K562 (cell line): ENCODE measurements at regions not wholly inside any gene's neighbourhood (a gene's known extent, or its start where the extent isn't known, plus 50 kb on each side); places are given as distances from the start of the nearest gene placed in this dataset.

Source experiments
- ATAC-seq: fragments of 200-7000 bp; cut with Tn5 transposase; 3 replicates; pipeline ENCODE4 v1.9.1; 2020; ENCODE audit warnings: moderate library complexity
- BruUV-seq: library from RNA; stranded (reverse); fragments of 400-500 nt; replicated peaks from 2 replicates; lab custom pipeline; 2021; lab: Mats Ljungman, UMichigan
- CTCF ChIA-PET: fragments of 300-600 bp; formaldehyde crosslinking; extraction: SDS; loops from one replicate; lab custom pipeline; 2021; ENCODE audit warnings: low intra/inter-chr PET ratio; lab: Yijun Ruan, JAX
- POLR2A ChIA-PET: fragments of 300-600, 350-650 bp; sonication (Branson Sonifier 250); formaldehyde crosslinking; extraction: SDS; loops from one replicate; lab custom pipeline; 2021; ENCODE audit warnings: antibody characterized with exemption, inconsistent platforms; lab: Yijun Ruan, JAX
- DNase-seq, 4 experiments: peaks; one replicate each; pipeline versions ENCODE4 v3.0.0 to v3.0.0-alpha.2; 2011 to 2018; ENCODE audit warnings: low spot score in 3 of 4, mixed read lengths in 3 of 4; ENCODE audit errors: extremely low read depth in 1 of 4
- FAIRE-seq: peaks from 2 replicates; lab custom pipeline; 2011; peaks lifted over from hg19 to GRCh38; lab: Jason Lieb, UNC
- H2AFZ ChIP-seq: 2 replicates; pipeline ENCODE4 v1.6.0; 2011; ENCODE audit warnings: low read depth, low read length, control low read depth, inconsistent platforms
- H3K27ac ChIP-seq: fragments of 200-600 bp; 3 replicates; pipeline ENCODE4 v1.8.0; 2011; ENCODE audit warnings: low read depth, mild to moderate bottlenecking, control low read depth, inconsistent platforms, low read length, moderate library complexity, mixed read lengths; ENCODE audit errors: extremely low read depth
- H3K27me3 ChIP-seq, 2 experiments: fragments of 300-600 bp in 1 of 2; 2 replicates in 1 of 2; 3 replicates in 1 of 2; pipeline versions ENCODE4 v1.6.0 to v1.8.0; 2011; ENCODE audit warnings: inconsistent platforms in 2 of 2, low read length in 2 of 2, mild to moderate bottlenecking in 1 of 2, mixed read lengths in 1 of 2, moderate library complexity in 1 of 2; ENCODE audit not compliant: control insufficient read depth in 2 of 2, insufficient read depth in 2 of 2
- H3K36me3 ChIP-seq: fragments of 300-600 bp; 3 replicates; pipeline ENCODE4 v1.8.0; 2011; ENCODE audit warnings: mild to moderate bottlenecking, low read length, inconsistent platforms; ENCODE audit not compliant: control insufficient read depth, insufficient read depth
- H3K4me1 ChIP-seq, 2 experiments: fragments of 200-600 bp in 1 of 2; replicated peaks in 1 of 2; 2 replicates in 1 of 2; 3 replicates in 1 of 2; pipeline versions ENCODE4 v1.5.1 to v1.8.0; 2011; ENCODE audit warnings: inconsistent platforms in 2 of 2, low read length in 2 of 2, mild to moderate bottlenecking in 1 of 2, mixed read lengths in 1 of 2, moderate library complexity in 1 of 2; ENCODE audit not compliant: control insufficient read depth in 2 of 2, insufficient read depth in 2 of 2
- H3K4me2 ChIP-seq: 2 replicates; pipeline ENCODE4 v1.6.1; 2011; ENCODE audit warnings: low read length, control low read depth, inconsistent platforms, mixed read lengths; ENCODE audit not compliant: insufficient read depth
- H3K4me3 ChIP-seq: fragments of 200-600 bp; sonication (generic), shearing (Covaris generic); 2 replicates; pipeline ENCODE4 v1.5.1; 2016; ENCODE audit warnings: control low read depth, inconsistent platforms
- H3K79me2 ChIP-seq: fragments of 200-600 bp; 3 replicates; pipeline ENCODE4 v1.8.0; 2011; ENCODE audit warnings: low read length, inconsistent platforms; ENCODE audit not compliant: control insufficient read depth, insufficient read depth
- H3K9ac ChIP-seq, 2 experiments: 2 replicates each; pipeline versions ENCODE4 v1.6.0 to v1.6.1; 2011; ENCODE audit warnings: low read depth in 2 of 2, low read length in 2 of 2, control low read depth in 1 of 2, inconsistent platforms in 1 of 2, mild to moderate bottlenecking in 1 of 2, mixed read lengths in 1 of 2; ENCODE audit not compliant: insufficient read depth in 1 of 2
- H3K9me1 ChIP-seq: one replicate; pipeline ENCODE4 v1.6.0; 2011; ENCODE audit warnings: inconsistent platforms, mild to moderate bottlenecking, low read length, moderate library complexity; ENCODE audit not compliant: control insufficient read depth, insufficient read depth
- H3K9me3 ChIP-seq: replicated peaks from 2 replicates; pipeline ENCODE4 v1.5.1; 2011; ENCODE audit warnings: low read depth, low read length, inconsistent platforms; ENCODE audit not compliant: control insufficient read depth, insufficient read depth
- H4K20me1 ChIP-seq: replicated peaks from 2 replicates; pipeline ENCODE4 v1.6.1; 2011; ENCODE audit warnings: low read length, inconsistent platforms, mixed read lengths; ENCODE audit not compliant: control insufficient read depth, insufficient read depth
- ARID3B ChIP-seq: fragments of 250-450 bp; sonication (Bioruptor Pico); IDR thresholded peaks from 2 replicates; pipeline ENCODE4 v1.4.0; 2020; ENCODE audit warnings: borderline replicate concordance
- FIP1L1 ChIP-seq: fragments of 200-400 bp; formaldehyde crosslinking; IDR thresholded peaks from 2 replicates; pipeline ENCODE4 v1.6.1; 2018; ENCODE audit warnings: mild to moderate bottlenecking, low read depth, low read length; ENCODE audit not compliant: poor library complexity, severe bottlenecking
- FOXJ3 ChIP-seq: sonication (generic); formaldehyde crosslinking; IDR thresholded peaks from 2 replicates; pipeline ENCODE4 v1.4.0; 2020; ENCODE audit warnings: mild to moderate bottlenecking, missing genetic modification reagents
- RREB1 ChIP-seq: fragments of 250-450 bp; sonication (Bioruptor Pico); IDR thresholded peaks from 2 replicates; pipeline ENCODE4 v1.4.0; 2020
- STAT5B ChIP-seq: fragments of 250-450 bp; sonication (Bioruptor Pico); IDR thresholded peaks from 2 replicates; pipeline ENCODE4 v1.8.0; 2021; ENCODE audit warnings: mild to moderate bottlenecking, inconsistent platforms
- USF1 ChIP-seq: sonication (generic); formaldehyde crosslinking; IDR thresholded peaks from 2 replicates; pipeline ENCODE4 v1.9.0; 2022; ENCODE audit warnings: mild to moderate bottlenecking, missing genetic modification reagents
- ZBTB34 ChIP-seq: fragments of 250-450 bp; sonication (Bioruptor Pico); IDR thresholded peaks from 2 replicates; pipeline ENCODE4 v1.8.0; 2021; ENCODE audit warnings: mild to moderate bottlenecking, moderate library complexity
- ZNF280B ChIP-seq: fragments of 250-450 bp; sonication (Bioruptor Pico); IDR thresholded peaks from 2 replicates; pipeline ENCODE4 v1.5.1; 2021; ENCODE audit warnings: mild to moderate bottlenecking
- ZNF507 ChIP-seq: conservative IDR thresholded peaks from 2 replicates; pipeline ENCODE4 v1.6.1; 2017; ENCODE audit warnings: missing genetic modification characterization, missing compliant biosample characterization
- WGBS: fragments of 100-300 bp; shearing (Covaris generic); methylation state at CpG from one replicate; pipeline ENCODE4 v1.1.6; 2016; ENCODE audit warnings: low coverage, mixed read lengths; ENCODE audit not compliant: insufficient coverage; ENCODE audit errors: missing lambda C conversion rate; 5-methylcytosine and 5-hydroxymethylcytosine counted together
- in situ Hi-C: fragments of 300-500 bp; cut with MboI; formaldehyde crosslinking; loops from 4 replicates; pipeline ENCODE4 v1.15.0; 2018; ENCODE audit warnings: inconsistent platforms, mixed read lengths
- intact Hi-C: fragments of 100-400 bp; cut with micrococcal nuclease; formaldehyde crosslinking; loops from 2 replicates; pipeline ENCODE4 v1.14.2; 2022

- ATAC-seq: no peak
- WGBS: 6% methylated on average over 2 of the region's 2 CpGs
- FAIRE-seq: no peak
- BruUV-seq: no TSS peak
- CTCF ChIA-PET: no interaction called here
- H3K27me3 ChIP-seq: no peaks in the 10 kb centered on the region
- H3K36me3 ChIP-seq: no peaks in the 10 kb centered on the region
- no peak overlapping the region for H3K4me3 ChIP-seq
- no peaks in the 10 kb centered on the region for H4K20me1 ChIP-seq
- POLR2A ChIA-PET: interaction anchor here (0.7 kb wide), 1 partner anchor 81 kb away, joined by 3 read pairs; no protein-coding TSS in a partner anchor
- no peaks in the 10 kb centered on the region for H3K4me1 ChIP-seq
- H2AFZ ChIP-seq: no peak overlapping the region
- no peak overlapping the region for H3K4me2 ChIP-seq
- no peak for DNase-seq
- no peak overlapping the region for H3K9ac ChIP-seq
- H3K9me1 ChIP-seq: no peaks in the 10 kb centered on the region
- intact Hi-C loops (no loop called here), in situ Hi-C loops (no loop called here)
- H3K9me3 ChIP-seq: peaks cover 2% of the 10 kb centered on the region; the same call in 1 of the 2 replicates
- H3K79me2 ChIP-seq: no peaks in the 10 kb centered on the region
- H3K27ac ChIP-seq: no peak overlapping the region
- TF ChIP-seq ARID3B (CRISPR knock-in tag) (no peak), USF1 (no peak), STAT5B (CRISPR knock-in tag) (no peak), RREB1 (CRISPR knock-in tag) (no peak), ZNF280B (no peak), ZNF507 (no peak), FIP1L1 (no peak), ZBTB34 (CRISPR knock-in tag) (no peak), FOXJ3 (CRISPR knock-in tag) (no peak)
Observed at GRCh38 chr21:25360593-25360992, 246.7 kb downstream of the MRPL39 start.
